ENCODE measurements at regions not wholly inside any gene's neighbourhood (a gene's known extent, or its start where the extent isn't known, plus 50 kb on each side); places are given as distances from the start of the nearest gene placed in this dataset.
A peak's percentile ranks its signal among the peaks of the same experiment; 100 is the strongest.
"Not testable (repeated sequence)": the region's sequence is repeated elsewhere in the genome, so short reads cannot be mapped to it uniquely, and the experiment has no call there.

- no peaks in the 10 kb centered on the region for H3K9me3 ChIP-seq (ENCODE audit: control insufficient read depth, low read depth, low read length)
- no peak overlapping the region for H3K27ac ChIP-seq (ENCODE audit: low read length)
- no peak overlapping the region for H3K4me3 ChIP-seq (ENCODE audit: low read length)
- H3K27me3 ChIP-seq (ENCODE audit: control insufficient read depth, insufficient read depth, low read length) = no peaks in the 10 kb centered on the region
- no peaks in the 10 kb centered on the region for H3K36me3 ChIP-seq (ENCODE audit: control insufficient read depth, low read depth, low read length)
- no peaks in the 10 kb centered on the region for H3K4me1 ChIP-seq (ENCODE audit: control insufficient read depth, low read depth, low read length)
- H3K9ac ChIP-seq (ENCODE audit: low read length) = no peak overlapping the region
These were observed 108.8 kb downstream of the EFHB start for GRCh38 chr3:19825193-19825592.

GRCh38 chr3:19822805-19823204 lies 111.2 kb downstream of the EFHB start:
- no peaks in the 10 kb centered on the region for H3K4me1 ChIP-seq (ENCODE audit: control insufficient read depth, low read depth, low read length)
- H3K27ac ChIP-seq (ENCODE audit: low read length) = no peak overlapping the region
- no peak overlapping the region for H3K9ac ChIP-seq (ENCODE audit: low read length)
- no peaks in the 10 kb centered on the region for H3K27me3 ChIP-seq (ENCODE audit: control insufficient read depth, insufficient read depth, low read length)
- no peaks in the 10 kb centered on the region for H3K9me3 ChIP-seq (ENCODE audit: control insufficient read depth, low read depth, low read length)
- H3K4me3 ChIP-seq (ENCODE audit: low read length) = no peak overlapping the region
- no peaks in the 10 kb centered on the region for H3K36me3 ChIP-seq (ENCODE audit: control insufficient read depth, low read depth, low read length)

- Histone ChIP-seq H3K27ac (ENCODE audit: low read length) (no peak overlapping the region), H3K4me1 (ENCODE audit: control insufficient read depth, low read depth, low read length) (no peaks in the 10 kb centered on the region), H3K9me3 (ENCODE audit: control insufficient read depth, low read depth, low read length) (no peaks in the 10 kb centered on the region), H3K9ac (ENCODE audit: low read length) (no peak overlapping the region), H3K27me3 (ENCODE audit: control insufficient read depth, insufficient read depth, low read length) (no peaks in the 10 kb centered on the region), H3K4me3 (ENCODE audit: low read length) (no peak overlapping the region), H3K36me3 (ENCODE audit: control insufficient read depth, low read depth, low read length) (no peaks in the 10 kb centered on the region)
These were observed 117.4 kb downstream of the EFHB start for GRCh38 chr3:19816631-19817030.

- Histone ChIP-seq H3K9ac (ENCODE audit: low read length) (no peak overlapping the region), H3K9me3 (ENCODE audit: control insufficient read depth, low read depth, low read length) (no peaks in the 10 kb centered on the region), H3K27me3 (ENCODE audit: control insufficient read depth, insufficient read depth, low read length) (no peaks in the 10 kb centered on the region), H3K27ac (ENCODE audit: low read length) (no peak overlapping the region), H3K36me3 (ENCODE audit: control insufficient read depth, low read depth, low read length) (no peaks in the 10 kb centered on the region), H3K4me3 (ENCODE audit: low read length) (no peak overlapping the region), H3K4me1 (ENCODE audit: control insufficient read depth, low read depth, low read length) (no peaks in the 10 kb centered on the region)
These were observed 118.2 kb downstream of the EFHB start for GRCh38 chr3:19815805-19816204.

GRCh38 chr3:19813743-19814142 lies 120.3 kb downstream of the EFHB start:
- H3K4me3 ChIP-seq (ENCODE audit: low read length); H3K9me3 ChIP-seq (ENCODE audit: control insufficient read depth, low read depth, low read length); H3K27me3 ChIP-seq (ENCODE audit: control insufficient read depth, insufficient read depth, low read length); H3K9ac ChIP-seq (ENCODE audit: low read length); H3K4me1 ChIP-seq (ENCODE audit: control insufficient read depth, low read depth, low read length); H3K36me3 ChIP-seq (ENCODE audit: control insufficient read depth, low read depth, low read length); H3K27ac ChIP-seq (ENCODE audit: low read length): not testable (repeated sequence)

GRCh38 chr3:19811689-19812088 lies 122.3 kb downstream of the EFHB start:
- H3K4me1 ChIP-seq (ENCODE audit: control insufficient read depth, low read depth, low read length) = peaks cover 14% of the 10 kb centered on the region
- H3K4me3 ChIP-seq (ENCODE audit: low read length) = no peak overlapping the region
- no peaks in the 10 kb centered on the region for H3K27me3 ChIP-seq (ENCODE audit: control insufficient read depth, insufficient read depth, low read length)
- no peak overlapping the region for H3K27ac ChIP-seq (ENCODE audit: low read length)
- H3K9me3 ChIP-seq (ENCODE audit: control insufficient read depth, low read depth, low read length) = no peaks in the 10 kb centered on the region
- no peaks in the 10 kb centered on the region for H3K36me3 ChIP-seq (ENCODE audit: control insufficient read depth, low read depth, low read length)
- no peak overlapping the region for H3K9ac ChIP-seq (ENCODE audit: low read length)

GRCh38 chr3:19808834-19809233 lies 125.2 kb downstream of the EFHB start:
- H3K4me3 ChIP-seq (ENCODE audit: low read length) = no peak overlapping the region
- peaks cover 14% of the 10 kb centered on the region for H3K4me1 ChIP-seq (ENCODE audit: control insufficient read depth, low read depth, low read length)
- H3K36me3 ChIP-seq (ENCODE audit: control insufficient read depth, low read depth, low read length) = no peaks in the 10 kb centered on the region
- no peak overlapping the region for H3K27ac ChIP-seq (ENCODE audit: low read length)
- no peaks in the 10 kb centered on the region for H3K27me3 ChIP-seq (ENCODE audit: control insufficient read depth, insufficient read depth, low read length)
- no peaks in the 10 kb centered on the region for H3K9me3 ChIP-seq (ENCODE audit: control insufficient read depth, low read depth, low read length)
- H3K9ac ChIP-seq (ENCODE audit: low read length) = no peak overlapping the region

- Histone ChIP-seq H3K4me1 (ENCODE audit: control insufficient read depth, low read depth, low read length) (no peaks in the 10 kb centered on the region), H3K9me3 (ENCODE audit: control insufficient read depth, low read depth, low read length) (peaks cover 11% of the 10 kb centered on the region)
These were observed 134.1 kb downstream of the EFHB start for GRCh38 chr3:19799887-19800286.

GRCh38 chr3:19799115-19799514 lies 134.9 kb downstream of the EFHB start:
- H3K9ac ChIP-seq (ENCODE audit: low read length) = no peak overlapping the region
- H3K4me3 ChIP-seq (ENCODE audit: low read length) = no peak overlapping the region

More at GRCh38 chr3:19799887-19800286, 134.1 kb downstream of the EFHB start:
- Histone ChIP-seq H3K9ac (ENCODE audit: low read length) (no peak overlapping the region), H3K27me3 (ENCODE audit: control insufficient read depth, insufficient read depth, low read length) (no peaks in the 10 kb centered on the region), H3K36me3 (ENCODE audit: control insufficient read depth, low read depth, low read length) (no peaks in the 10 kb centered on the region), H3K4me3 (ENCODE audit: low read length) (no peak overlapping the region), H3K27ac (ENCODE audit: low read length) (no peak overlapping the region)

GRCh38 chr3:19798324-19798723 lies 135.7 kb downstream of the EFHB start:
- no peak overlapping the region for H3K27ac ChIP-seq (ENCODE audit: low read length)
- H3K9ac ChIP-seq (ENCODE audit: low read length) = no peak overlapping the region
- no peaks in the 10 kb centered on the region for H3K4me1 ChIP-seq (ENCODE audit: control insufficient read depth, low read depth, low read length)
- H3K9me3 ChIP-seq (ENCODE audit: control insufficient read depth, low read depth, low read length) = peaks cover 11% of the 10 kb centered on the region
- no peaks in the 10 kb centered on the region for H3K36me3 ChIP-seq (ENCODE audit: control insufficient read depth, low read depth, low read length)
- H3K4me3 ChIP-seq (ENCODE audit: low read length) = no peak overlapping the region
- no peaks in the 10 kb centered on the region for H3K27me3 ChIP-seq (ENCODE audit: control insufficient read depth, insufficient read depth, low read length)

More at GRCh38 chr3:19799115-19799514, 134.9 kb downstream of the EFHB start:
- peaks cover 11% of the 10 kb centered on the region for H3K9me3 ChIP-seq (ENCODE audit: control insufficient read depth, low read depth, low read length)
- no peaks in the 10 kb centered on the region for H3K36me3 ChIP-seq (ENCODE audit: control insufficient read depth, low read depth, low read length)
- H3K27me3 ChIP-seq (ENCODE audit: control insufficient read depth, insufficient read depth, low read length) = no peaks in the 10 kb centered on the region
- H3K4me1 ChIP-seq (ENCODE audit: control insufficient read depth, low read depth, low read length) = no peaks in the 10 kb centered on the region
- no peak overlapping the region for H3K27ac ChIP-seq (ENCODE audit: low read length)

- no peaks in the 10 kb centered on the region for H3K4me1 ChIP-seq (ENCODE audit: control insufficient read depth, low read depth, low read length)
- no peaks in the 10 kb centered on the region for H3K27me3 ChIP-seq (ENCODE audit: control insufficient read depth, insufficient read depth, low read length)
- no peaks in the 10 kb centered on the region for H3K36me3 ChIP-seq (ENCODE audit: control insufficient read depth, low read depth, low read length)
- no peak overlapping the region for H3K9ac ChIP-seq (ENCODE audit: low read length)
- no peaks in the 10 kb centered on the region for H3K9me3 ChIP-seq (ENCODE audit: control insufficient read depth, low read depth, low read length)
- H3K4me3 ChIP-seq (ENCODE audit: low read length) = no peak overlapping the region
- H3K27ac ChIP-seq (ENCODE audit: low read length) = no peak overlapping the region
These were observed 141.6 kb downstream of the EFHB start for GRCh38 chr3:19792388-19792787.

GRCh38 chr3:19775765-19776164 lies 158.3 kb downstream of the EFHB start:
- Histone ChIP-seq H3K27me3 (ENCODE audit: control insufficient read depth, insufficient read depth, low read length) (no peaks in the 10 kb centered on the region), H3K36me3 (ENCODE audit: control insufficient read depth, low read depth, low read length) (no peaks in the 10 kb centered on the region), H3K27ac (ENCODE audit: low read length) (peak overlapping the region; percentile 52), H3K9ac (ENCODE audit: low read length) (no peak overlapping the region), H3K4me3 (ENCODE audit: low read length) (no peak overlapping the region), H3K9me3 (ENCODE audit: control insufficient read depth, low read depth, low read length) (no peaks in the 10 kb centered on the region), H3K4me1 (ENCODE audit: control insufficient read depth, low read depth, low read length) (peaks cover 27% of the 10 kb centered on the region)
